HG03439 (cell line): ENCODE measurements at regions not wholly inside any gene's neighbourhood (a gene's known extent, or its start where the extent isn't known, plus 50 kb on each side); places are given as distances from the start of the nearest gene placed in this dataset.

Experiments used
- ATAC-seq: cut with Tn5 transposase; IDR thresholded peaks from one replicate; pipeline ENCODE4 v1.9.1; 2021; ENCODE audit warnings: mild to moderate bottlenecking, moderate library complexity; ENCODE audit not compliant: unreplicated experiment

GRCh38 chr10:31261511-31262311, 57.3 kb upstream of the ZEB1 start:
- no peak for ATAC-seq

- ATAC-seq, result no peak
These were observed 56.3 kb upstream of the ZEB1 start for GRCh38 chr10:31262672-31263071.

GRCh38 chr10:31263903-31264302, 55.1 kb upstream of the ZEB1 start:
- ATAC-seq, result no peak

- ATAC-seq, result no peak
These were observed 50.3 kb upstream of the ZEB1 start for GRCh38 chr10:31268444-31269303.
